ENCODE measurements at regions not wholly inside any gene's neighbourhood (a gene's known extent, or its start where the extent isn't known, plus 50 kb on each side); places are given as distances from the start of the nearest gene placed in this dataset.

DNA sequence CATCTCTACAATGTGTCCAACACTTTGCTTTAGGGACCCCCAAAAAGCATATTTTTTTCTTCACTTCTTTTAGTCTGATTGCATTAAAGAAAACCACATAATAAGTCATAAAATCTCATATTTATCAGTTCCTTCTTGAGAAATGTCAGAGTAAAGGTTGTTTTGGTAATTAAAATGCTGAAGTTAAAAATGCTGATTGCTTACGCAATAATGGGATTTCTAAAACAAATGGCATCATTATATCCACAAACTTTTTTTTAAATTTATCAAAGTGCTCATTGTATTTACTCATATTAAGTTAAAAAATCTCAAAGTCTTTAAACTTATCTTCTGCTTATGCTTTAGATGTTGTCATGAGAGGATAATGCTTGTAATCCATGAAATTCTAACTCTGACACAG, 737.2 kb upstream of the ARGLU1 start:
- TF ChIP-seq PPARA (CRISPR knock-in tag; IDR thresholded peaks at IDR 0.05; ENCODE audit: borderline replicate concordance) (no peak), ZC3H10 (CRISPR knock-in tag; IDR thresholded peaks at IDR 0.05) (no peak), RARB (CRISPR knock-in tag; IDR thresholded peaks at IDR 0.05) (no peak), ARNTL (CRISPR knock-in tag; IDR thresholded peaks at IDR 0.05; ENCODE audit: borderline replicate concordance, low read depth) (no peak), ESRRG (CRISPR knock-in tag; IDR thresholded peaks at IDR 0.05) (no peak), TOX (CRISPR knock-in tag; IDR thresholded peaks at IDR 0.05; ENCODE audit: borderline replicate concordance) (no peak), ZFP30 (CRISPR knock-in tag; IDR thresholded peaks at IDR 0.05) (no peak), ZNF8 (CRISPR knock-in tag; IDR thresholded peaks at IDR 0.05) (no peak), ZFP3 (CRISPR knock-in tag; IDR thresholded peaks at IDR 0.05) (no peak), CSDC2 (CRISPR knock-in tag; IDR thresholded peaks at IDR 0.05) (no peak), ISL1 (CRISPR knock-in tag; IDR thresholded peaks at IDR 0.05) (no peak), SNAI2 (CRISPR knock-in tag; IDR thresholded peaks at IDR 0.05) (no peak)
- TF ChIP-seq, protein P1, sequence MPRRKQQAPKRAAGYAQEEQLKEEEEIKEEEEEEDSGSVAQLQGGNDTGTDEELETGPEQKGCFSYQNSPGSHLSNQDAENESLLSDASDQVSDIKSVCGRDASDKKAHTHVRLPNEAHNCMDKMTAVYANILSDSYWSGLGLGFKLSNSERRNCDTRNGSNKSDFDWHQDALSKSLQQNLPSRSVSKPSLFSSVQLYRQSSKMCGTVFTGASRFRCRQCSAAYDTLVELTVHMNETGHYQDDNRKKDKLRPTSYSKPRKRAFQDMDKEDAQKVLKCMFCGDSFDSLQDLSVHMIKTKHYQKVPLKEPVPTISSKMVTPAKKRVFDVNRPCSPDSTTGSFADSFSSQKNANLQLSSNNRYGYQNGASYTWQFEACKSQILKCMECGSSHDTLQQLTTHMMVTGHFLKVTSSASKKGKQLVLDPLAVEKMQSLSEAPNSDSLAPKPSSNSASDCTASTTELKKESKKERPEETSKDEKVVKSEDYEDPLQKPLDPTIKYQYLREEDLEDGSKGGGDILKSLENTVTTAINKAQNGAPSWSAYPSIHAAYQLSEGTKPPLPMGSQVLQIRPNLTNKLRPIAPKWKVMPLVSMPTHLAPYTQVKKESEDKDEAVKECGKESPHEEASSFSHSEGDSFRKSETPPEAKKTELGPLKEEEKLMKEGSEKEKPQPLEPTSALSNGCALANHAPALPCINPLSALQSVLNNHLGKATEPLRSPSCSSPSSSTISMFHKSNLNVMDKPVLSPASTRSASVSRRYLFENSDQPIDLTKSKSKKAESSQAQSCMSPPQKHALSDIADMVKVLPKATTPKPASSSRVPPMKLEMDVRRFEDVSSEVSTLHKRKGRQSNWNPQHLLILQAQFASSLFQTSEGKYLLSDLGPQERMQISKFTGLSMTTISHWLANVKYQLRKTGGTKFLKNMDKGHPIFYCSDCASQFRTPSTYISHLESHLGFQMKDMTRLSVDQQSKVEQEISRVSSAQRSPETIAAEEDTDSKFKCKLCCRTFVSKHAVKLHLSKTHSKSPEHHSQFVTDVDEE (CRISPR knock-in tag; IDR thresholded peaks at IDR 0.05), result no peak
- TF ChIP-seq, protein P2, sequence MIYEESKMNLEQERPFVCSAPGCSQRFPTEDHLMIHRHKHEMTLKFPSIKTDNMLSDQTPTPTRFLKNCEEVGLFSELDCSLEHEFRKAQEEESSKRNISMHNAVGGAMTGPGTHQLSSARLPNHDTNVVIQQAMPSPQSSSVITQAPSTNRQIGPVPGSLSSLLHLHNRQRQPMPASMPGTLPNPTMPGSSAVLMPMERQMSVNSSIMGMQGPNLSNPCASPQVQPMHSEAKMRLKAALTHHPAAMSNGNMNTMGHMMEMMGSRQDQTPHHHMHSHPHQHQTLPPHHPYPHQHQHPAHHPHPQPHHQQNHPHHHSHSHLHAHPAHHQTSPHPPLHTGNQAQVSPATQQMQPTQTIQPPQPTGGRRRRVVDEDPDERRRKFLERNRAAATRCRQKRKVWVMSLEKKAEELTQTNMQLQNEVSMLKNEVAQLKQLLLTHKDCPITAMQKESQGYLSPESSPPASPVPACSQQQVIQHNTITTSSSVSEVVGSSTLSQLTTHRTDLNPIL (CRISPR knock-in tag; IDR thresholded peaks at IDR 0.05; ENCODE audit: low read depth), result no peak
- TF ChIP-seq, protein P3, sequence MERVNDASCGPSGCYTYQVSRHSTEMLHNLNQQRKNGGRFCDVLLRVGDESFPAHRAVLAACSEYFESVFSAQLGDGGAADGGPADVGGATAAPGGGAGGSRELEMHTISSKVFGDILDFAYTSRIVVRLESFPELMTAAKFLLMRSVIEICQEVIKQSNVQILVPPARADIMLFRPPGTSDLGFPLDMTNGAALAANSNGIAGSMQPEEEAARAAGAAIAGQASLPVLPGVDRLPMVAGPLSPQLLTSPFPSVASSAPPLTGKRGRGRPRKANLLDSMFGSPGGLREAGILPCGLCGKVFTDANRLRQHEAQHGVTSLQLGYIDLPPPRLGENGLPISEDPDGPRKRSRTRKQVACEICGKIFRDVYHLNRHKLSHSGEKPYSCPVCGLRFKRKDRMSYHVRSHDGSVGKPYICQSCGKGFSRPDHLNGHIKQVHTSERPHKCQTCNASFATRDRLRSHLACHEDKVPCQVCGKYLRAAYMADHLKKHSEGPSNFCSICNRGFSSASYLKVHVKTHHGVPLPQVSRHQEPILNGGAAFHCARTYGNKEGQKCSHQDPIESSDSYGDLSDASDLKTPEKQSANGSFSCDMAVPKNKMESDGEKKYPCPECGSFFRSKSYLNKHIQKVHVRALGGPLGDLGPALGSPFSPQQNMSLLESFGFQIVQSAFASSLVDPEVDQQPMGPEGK (CRISPR knock-in tag; IDR thresholded peaks at IDR 0.05; ENCODE audit: borderline replicate concordance), result no peak
- TF ChIP-seq, protein P4, sequence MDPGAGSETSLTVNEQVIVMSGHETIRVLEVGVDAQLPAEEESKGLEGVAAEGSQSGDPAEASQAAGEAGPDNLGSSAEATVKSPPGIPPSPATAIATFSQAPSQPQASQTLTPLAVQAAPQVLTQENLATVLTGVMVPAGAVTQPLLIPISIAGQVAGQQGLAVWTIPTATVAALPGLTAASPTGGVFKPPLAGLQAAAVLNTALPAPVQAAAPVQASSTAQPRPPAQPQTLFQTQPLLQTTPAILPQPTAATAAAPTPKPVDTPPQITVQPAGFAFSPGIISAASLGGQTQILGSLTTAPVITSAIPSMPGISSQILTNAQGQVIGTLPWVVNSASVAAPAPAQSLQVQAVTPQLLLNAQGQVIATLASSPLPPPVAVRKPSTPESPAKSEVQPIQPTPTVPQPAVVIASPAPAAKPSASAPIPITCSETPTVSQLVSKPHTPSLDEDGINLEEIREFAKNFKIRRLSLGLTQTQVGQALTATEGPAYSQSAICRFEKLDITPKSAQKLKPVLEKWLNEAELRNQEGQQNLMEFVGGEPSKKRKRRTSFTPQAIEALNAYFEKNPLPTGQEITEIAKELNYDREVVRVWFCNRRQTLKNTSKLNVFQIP (CRISPR knock-in tag; IDR thresholded peaks at IDR 0.05; ENCODE audit: borderline replicate concordance, low read depth), result no peak
- no peak for ATAC-seq

DNA sequence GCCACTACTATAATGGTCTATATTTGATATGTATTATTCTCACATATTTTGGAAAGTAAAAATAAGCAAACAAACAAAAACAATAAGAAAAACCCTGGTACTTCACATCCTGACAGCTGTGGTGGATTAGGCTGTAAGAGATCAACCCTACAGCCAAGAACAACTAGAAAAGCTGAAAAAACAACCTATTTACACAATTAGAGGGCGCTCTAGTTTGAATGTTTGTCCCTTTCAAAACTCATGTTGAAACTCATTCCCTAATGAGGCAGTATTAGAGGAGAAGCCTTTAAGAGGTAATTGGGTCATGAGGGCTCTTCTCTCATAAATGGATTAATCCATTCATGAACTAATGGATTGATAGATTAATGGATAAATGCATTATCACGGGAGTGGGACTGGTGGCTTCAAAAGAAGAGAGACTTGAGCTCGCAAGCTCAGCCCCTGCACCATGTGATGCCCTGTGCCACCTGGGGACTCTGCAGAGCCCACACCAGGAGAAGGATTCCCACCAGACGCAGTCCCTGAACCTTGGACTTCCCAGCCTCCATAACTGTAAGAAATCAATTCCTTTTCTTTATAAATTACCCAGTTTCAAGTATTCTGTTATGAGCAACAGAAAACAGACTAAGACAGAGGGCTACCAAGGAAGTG, 733.9 kb upstream of the ARGLU1 start:
- ATAC-seq, result peak; percentile 34; the same call in 1 of the 3 replicates
- TF ChIP-seq ZC3H10 (CRISPR knock-in tag; IDR thresholded peaks at IDR 0.05) (no peak), RARB (CRISPR knock-in tag; IDR thresholded peaks at IDR 0.05) (no peak), ZFP30 (CRISPR knock-in tag; IDR thresholded peaks at IDR 0.05) (no peak), PPARA (CRISPR knock-in tag; IDR thresholded peaks at IDR 0.05; ENCODE audit: borderline replicate concordance) (no peak), SNAI2 (CRISPR knock-in tag; IDR thresholded peaks at IDR 0.05) (no peak), TCF4 (CRISPR knock-in tag; IDR thresholded peaks at IDR 0.05; ENCODE audit: borderline replicate concordance) (no peak), GLIS3 (CRISPR knock-in tag; IDR thresholded peaks at IDR 0.05) (no peak), ZNF70 (CRISPR knock-in tag; IDR thresholded peaks at IDR 0.05) (no peak), TOX (CRISPR knock-in tag; IDR thresholded peaks at IDR 0.05; ENCODE audit: borderline replicate concordance) (no peak), ZNF8 (CRISPR knock-in tag; IDR thresholded peaks at IDR 0.05) (no peak), BACH2 (CRISPR knock-in tag; IDR thresholded peaks at IDR 0.05; ENCODE audit: borderline replicate concordance) (no peak), ISL1 (CRISPR knock-in tag; IDR thresholded peaks at IDR 0.05) (no peak), CSDC2 (CRISPR knock-in tag; IDR thresholded peaks at IDR 0.05) (no peak)
- TF ChIP-seq, protein P3 (CRISPR knock-in tag; IDR thresholded peaks at IDR 0.05; ENCODE audit: borderline replicate concordance), result no peak
- TF ChIP-seq, protein P2 (CRISPR knock-in tag; IDR thresholded peaks at IDR 0.05; ENCODE audit: low read depth), result no peak
- TF ChIP-seq, protein P4 (CRISPR knock-in tag; IDR thresholded peaks at IDR 0.05; ENCODE audit: borderline replicate concordance, low read depth), result no peak
- TF ChIP-seq, protein P1 (CRISPR knock-in tag; IDR thresholded peaks at IDR 0.05), result no peak
